BJ (cell line): ENCODE measurements at regions not wholly inside any gene's neighbourhood (a gene's known extent, or its start where the extent isn't known, plus 50 kb on each side); places are given as distances from the start of the nearest gene placed in this dataset.

Experiments
- CTCF ChIA-PET: fragments of 350-600 bp; formaldehyde crosslinking; extraction: SDS; loops from one replicate; lab custom pipeline; 2021; ENCODE audit warnings: antibody characterized with exemption, inconsistent platforms; lab: Yijun Ruan, JAX
- POLR2A ChIA-PET: fragments of 300-600 bp; sonication (Branson Sonifier 250); formaldehyde crosslinking; extraction: SDS; loops from one replicate; lab custom pipeline; 2021; ENCODE audit warnings: antibody characterized with exemption; lab: Charles Lee
- DNase-seq: peaks from one replicate; pipeline ENCODE4 v3.0.0-alpha.2; 2011; ENCODE audit warnings: low read depth
- H3K27me3 ChIP-seq: 2 replicates; pipeline ENCODE4 v1.6.0; 2011; ENCODE audit warnings: low read length; ENCODE audit not compliant: control insufficient read depth, insufficient read depth
- H3K36me3 ChIP-seq: 2 replicates; pipeline ENCODE4 v1.5.1; 2011; ENCODE audit warnings: low read length; ENCODE audit not compliant: control insufficient read depth, insufficient read depth
- H3K4me3 ChIP-seq: 2 replicates; pipeline ENCODE4 v1.5.1; 2011; ENCODE audit warnings: low read depth, mild to moderate bottlenecking, control low read depth, low read length
- TF ChIP-seq, protein P1 (sequence below): IDR thresholded peaks from 2 replicates; pipeline ENCODE4 v1.5.1; 2011; ENCODE audit warnings: low read depth, mild to moderate bottlenecking, control low read depth, inconsistent platforms, low read length, moderate library complexity; ENCODE audit not compliant: insufficient read depth

DNA sequence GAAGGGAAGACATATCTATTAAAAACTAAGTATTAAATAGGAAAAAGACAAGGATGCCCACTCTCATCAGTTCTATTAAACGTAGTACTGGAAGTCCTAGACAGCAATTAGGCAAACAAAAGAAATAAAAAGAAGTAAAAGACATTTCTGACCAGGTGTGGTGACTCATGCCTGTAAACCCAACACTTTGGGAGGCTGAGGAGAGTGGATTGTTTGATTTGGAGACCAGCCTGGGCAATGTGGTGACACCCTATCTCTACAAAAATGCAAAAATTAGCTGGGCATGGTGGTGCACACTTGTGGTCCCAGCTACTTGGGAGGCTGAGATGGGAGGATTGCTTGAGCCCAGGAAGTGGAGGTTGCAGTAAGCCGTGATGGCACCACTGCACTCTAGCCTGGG is 1071.8 kb downstream of the FAT4 start:
- TF ChIP-seq, protein P1, sequence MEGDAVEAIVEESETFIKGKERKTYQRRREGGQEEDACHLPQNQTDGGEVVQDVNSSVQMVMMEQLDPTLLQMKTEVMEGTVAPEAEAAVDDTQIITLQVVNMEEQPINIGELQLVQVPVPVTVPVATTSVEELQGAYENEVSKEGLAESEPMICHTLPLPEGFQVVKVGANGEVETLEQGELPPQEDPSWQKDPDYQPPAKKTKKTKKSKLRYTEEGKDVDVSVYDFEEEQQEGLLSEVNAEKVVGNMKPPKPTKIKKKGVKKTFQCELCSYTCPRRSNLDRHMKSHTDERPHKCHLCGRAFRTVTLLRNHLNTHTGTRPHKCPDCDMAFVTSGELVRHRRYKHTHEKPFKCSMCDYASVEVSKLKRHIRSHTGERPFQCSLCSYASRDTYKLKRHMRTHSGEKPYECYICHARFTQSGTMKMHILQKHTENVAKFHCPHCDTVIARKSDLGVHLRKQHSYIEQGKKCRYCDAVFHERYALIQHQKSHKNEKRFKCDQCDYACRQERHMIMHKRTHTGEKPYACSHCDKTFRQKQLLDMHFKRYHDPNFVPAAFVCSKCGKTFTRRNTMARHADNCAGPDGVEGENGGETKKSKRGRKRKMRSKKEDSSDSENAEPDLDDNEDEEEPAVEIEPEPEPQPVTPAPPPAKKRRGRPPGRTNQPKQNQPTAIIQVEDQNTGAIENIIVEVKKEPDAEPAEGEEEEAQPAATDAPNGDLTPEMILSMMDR: no peak
- DNase-seq: no peak
- Histone ChIP-seq H3K4me3 (no peak overlapping the region), H3K27me3 (no peaks in the 10 kb centered on the region), H3K36me3 (no peaks in the 10 kb centered on the region)
- ChIA-PET POLR2A (no interaction called here), CTCF (no interaction called here)

DNA sequence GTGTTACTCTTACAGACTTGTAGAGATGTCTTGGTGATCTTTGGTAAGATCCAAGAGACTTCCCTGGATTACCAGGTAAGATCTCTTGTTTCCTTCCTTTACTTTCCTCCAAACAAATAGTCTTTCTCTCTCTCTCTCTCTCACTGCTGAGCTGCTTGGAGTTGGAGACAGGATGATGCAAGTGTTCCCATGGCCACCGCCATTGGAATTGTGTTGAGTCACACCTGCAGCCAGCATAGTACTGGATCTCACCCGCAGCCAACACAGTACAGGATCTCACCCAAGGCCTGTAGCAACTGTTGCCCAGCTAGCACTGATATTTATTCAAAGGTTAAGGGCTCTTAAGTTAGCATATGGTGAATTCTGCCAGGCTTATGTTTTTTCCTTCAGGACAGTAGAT is 1080.9 kb downstream of the FAT4 start:
- POLR2A ChIA-PET: no interaction called here
- H3K27me3 ChIP-seq: no peaks in the 10 kb centered on the region
- no peaks in the 10 kb centered on the region for H3K36me3 ChIP-seq
- no peak for DNase-seq
- TF ChIP-seq, protein P1: no peak
- no peak overlapping the region for H3K4me3 ChIP-seq
- CTCF ChIA-PET: no interaction called here

DNA sequence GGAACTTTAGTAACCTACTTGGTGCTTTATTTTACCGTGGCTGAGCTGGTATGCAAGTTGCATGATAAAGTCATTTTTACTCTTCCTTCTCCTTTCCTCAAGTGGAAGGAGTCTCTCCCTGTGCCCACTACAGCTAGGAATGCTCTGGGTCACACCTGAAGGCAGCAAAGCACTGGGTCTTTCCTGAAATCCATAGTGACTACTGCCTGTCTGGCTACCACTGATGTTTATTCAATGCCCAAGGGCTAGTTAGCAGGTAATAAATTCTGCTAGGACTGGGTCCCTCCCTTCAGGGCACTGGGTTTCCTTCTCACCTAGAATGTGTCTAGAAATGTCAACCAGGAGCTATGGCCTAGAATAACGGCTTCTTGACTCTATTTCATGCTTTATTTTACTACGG is 1081.4 kb downstream of the FAT4 start:
- TF ChIP-seq, protein P1: no peak
- ChIA-PET POLR2A (no interaction called here), CTCF (no interaction called here)

DNA sequence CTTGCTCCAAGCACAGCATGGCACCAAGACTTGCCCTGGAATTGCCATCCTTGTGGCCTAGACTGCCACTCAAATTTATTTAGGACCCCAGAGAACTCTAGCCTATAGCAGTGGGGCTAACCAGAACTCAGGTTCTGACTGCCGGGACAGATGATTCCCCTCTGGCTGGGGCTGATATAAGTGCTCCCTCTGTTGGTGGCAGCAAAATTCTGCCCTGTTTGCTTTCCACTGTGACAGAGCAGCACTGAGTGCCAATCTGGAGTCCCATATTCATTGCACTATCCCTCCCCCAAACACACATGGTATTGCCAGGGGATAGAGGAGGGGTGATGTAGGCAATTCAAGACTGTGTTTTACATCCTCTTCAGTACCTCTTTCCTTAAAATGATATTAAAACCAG is 1081.9 kb downstream of the FAT4 start:
- DNase-seq: no peak
- ChIA-PET CTCF (no interaction called here), POLR2A (no interaction called here)
- no peaks in the 10 kb centered on the region for H3K27me3 ChIP-seq
- no peaks in the 10 kb centered on the region for H3K36me3 ChIP-seq
- TF ChIP-seq, protein P1: no peak
- H3K4me3 ChIP-seq: no peak overlapping the region

More for the DNA sequence above, 1081.4 kb downstream of the FAT4 start:
- Histone ChIP-seq H3K36me3 (no peaks in the 10 kb centered on the region), H3K4me3 (no peak overlapping the region), H3K27me3 (no peaks in the 10 kb centered on the region)
- DNase-seq: no peak

DNA sequence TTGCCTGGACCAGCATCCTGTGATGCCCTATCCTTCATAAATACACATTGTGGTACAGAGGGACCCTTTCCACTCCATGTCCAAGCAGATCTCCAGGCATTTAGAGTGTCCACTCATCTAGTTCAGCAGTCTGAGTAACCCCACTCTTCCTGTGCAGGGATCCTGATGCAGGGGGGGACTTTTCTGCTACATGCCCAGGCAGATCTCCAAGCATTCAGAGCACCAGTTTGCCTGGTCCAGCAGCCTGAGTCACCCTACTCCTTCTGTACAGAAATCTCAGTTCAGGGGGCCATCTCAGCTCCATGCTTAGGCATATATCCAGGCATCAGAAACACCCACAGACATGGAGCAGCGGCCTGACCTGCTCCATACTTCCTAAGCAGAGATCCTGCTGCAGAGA is 1089.8 kb downstream of the FAT4 start:
- no peak for DNase-seq
- Histone ChIP-seq H3K4me3 (no peak overlapping the region), H3K36me3 (no peaks in the 10 kb centered on the region), H3K27me3 (no peaks in the 10 kb centered on the region)
- TF ChIP-seq, protein P1: no peak
- ChIA-PET POLR2A (no interaction called here), CTCF (interaction anchor here (0.7 kb wide), 1 partner anchor 14 kb away, joined by 3 read pairs; no protein-coding TSS in a partner anchor)
